ENCODE measurements at regions not wholly inside any gene's neighbourhood (a gene's known extent, or its start where the extent isn't known, plus 50 kb on each side); places are given as distances from the start of the nearest gene placed in this dataset.

DNA sequence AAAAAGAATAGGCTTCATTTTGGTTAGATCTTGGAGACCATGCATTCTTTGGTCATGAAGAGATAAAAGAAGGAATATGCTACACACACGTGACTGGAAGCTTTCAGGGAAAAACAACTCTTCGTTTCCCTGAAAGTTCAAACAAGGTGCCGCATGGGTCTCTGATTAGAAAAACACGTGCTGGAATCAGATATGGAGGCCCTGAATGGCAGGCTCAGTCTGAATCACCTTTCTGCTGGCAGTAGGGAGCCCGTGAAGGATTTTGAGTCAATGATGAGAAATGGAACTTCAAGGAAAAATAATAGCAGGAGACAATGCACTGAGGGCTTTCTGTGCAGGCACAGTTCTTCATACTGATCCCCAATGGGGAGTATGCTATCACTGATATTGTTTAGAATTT is 99.8 kb upstream of the LRRN1 start:
- no peak for TF ChIP-seq POLR2AphosphoS5 (IDR thresholded peaks at IDR 0.05; ENCODE audit: borderline replicate concordance, low read depth, low read length)
- no peak for TF ChIP-seq EZH2 (IDR thresholded peaks at IDR 0.05)
- no peak for TF ChIP-seq FOXP2 (optimal IDR thresholded peaks at IDR 0.05; ENCODE audit: control extremely low read depth, extremely low read length, insufficient read depth)

All from SK-N-MC (cell line).